H1 (cell line): ENCODE measurements at regions not wholly inside any gene's neighbourhood (a gene's known extent, or its start where the extent isn't known, plus 50 kb on each side); places are given as distances from the start of the nearest gene placed in this dataset.

Experiments used
- POLR2AphosphoS5 ChIP-seq: IDR thresholded peaks from 2 replicates; pipeline ENCODE4 v1.6.1; 2011; ENCODE audit warnings: low read depth, low read length
- SP2 ChIP-seq: IDR thresholded peaks from 2 replicates; pipeline ENCODE4 v1.6.1; 2012; ENCODE audit warnings: mild to moderate bottlenecking, low read length, inconsistent platforms
- TF ChIP-seq, protein P1 (sequence below), 3 experiments: IDR thresholded peaks; 1 replicate in 2 of 3; 2 replicates in 1 of 3; pipeline versions ENCODE4 v1.5.1 to v1.6.1; 2011; ENCODE audit warnings: low read length in 3 of 3, mild to moderate bottlenecking in 3 of 3, inconsistent platforms in 2 of 3, low read depth in 1 of 3, moderate library complexity in 1 of 3; ENCODE audit not compliant: insufficient read depth in 1 of 3; ENCODE audit errors: control extremely low read depth in 1 of 3

DNA sequence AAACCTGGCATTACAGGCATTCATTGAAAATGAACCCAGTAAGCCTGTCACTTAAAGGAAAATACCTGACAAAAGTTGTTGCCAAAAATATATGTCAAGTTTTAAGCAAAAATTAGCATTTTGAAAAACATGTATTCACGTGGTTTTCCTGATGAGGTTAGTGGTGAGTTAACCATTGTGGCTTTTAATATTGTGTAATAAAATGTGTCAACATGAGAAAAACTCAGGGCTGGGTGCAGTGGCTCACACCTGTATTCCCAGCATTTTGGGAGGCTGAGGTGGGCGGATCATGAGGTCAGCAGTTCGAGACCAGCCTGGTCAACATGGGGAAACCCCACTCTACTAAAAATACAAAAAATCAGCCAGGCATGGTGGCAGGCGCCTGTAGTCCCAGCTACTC lies 731.4 kb downstream of the KCNT2 start (continued):
- TF ChIP-seq, protein P1, sequence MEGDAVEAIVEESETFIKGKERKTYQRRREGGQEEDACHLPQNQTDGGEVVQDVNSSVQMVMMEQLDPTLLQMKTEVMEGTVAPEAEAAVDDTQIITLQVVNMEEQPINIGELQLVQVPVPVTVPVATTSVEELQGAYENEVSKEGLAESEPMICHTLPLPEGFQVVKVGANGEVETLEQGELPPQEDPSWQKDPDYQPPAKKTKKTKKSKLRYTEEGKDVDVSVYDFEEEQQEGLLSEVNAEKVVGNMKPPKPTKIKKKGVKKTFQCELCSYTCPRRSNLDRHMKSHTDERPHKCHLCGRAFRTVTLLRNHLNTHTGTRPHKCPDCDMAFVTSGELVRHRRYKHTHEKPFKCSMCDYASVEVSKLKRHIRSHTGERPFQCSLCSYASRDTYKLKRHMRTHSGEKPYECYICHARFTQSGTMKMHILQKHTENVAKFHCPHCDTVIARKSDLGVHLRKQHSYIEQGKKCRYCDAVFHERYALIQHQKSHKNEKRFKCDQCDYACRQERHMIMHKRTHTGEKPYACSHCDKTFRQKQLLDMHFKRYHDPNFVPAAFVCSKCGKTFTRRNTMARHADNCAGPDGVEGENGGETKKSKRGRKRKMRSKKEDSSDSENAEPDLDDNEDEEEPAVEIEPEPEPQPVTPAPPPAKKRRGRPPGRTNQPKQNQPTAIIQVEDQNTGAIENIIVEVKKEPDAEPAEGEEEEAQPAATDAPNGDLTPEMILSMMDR (IDR thresholded peaks at IDR 0.05; ENCODE audit: control extremely low read depth in 1 of 3, insufficient read depth in 1 of 3, low read depth in 1 of 3, low read length in 3 of 3): no peak
- TF ChIP-seq SP2 (no peak), POLR2AphosphoS5 (no peak)
